ENCODE measurements at regions not wholly inside any gene's neighbourhood (a gene's known extent, or its start where the extent isn't known, plus 50 kb on each side); places are given as distances from the start of the nearest gene placed in this dataset.

DNA sequence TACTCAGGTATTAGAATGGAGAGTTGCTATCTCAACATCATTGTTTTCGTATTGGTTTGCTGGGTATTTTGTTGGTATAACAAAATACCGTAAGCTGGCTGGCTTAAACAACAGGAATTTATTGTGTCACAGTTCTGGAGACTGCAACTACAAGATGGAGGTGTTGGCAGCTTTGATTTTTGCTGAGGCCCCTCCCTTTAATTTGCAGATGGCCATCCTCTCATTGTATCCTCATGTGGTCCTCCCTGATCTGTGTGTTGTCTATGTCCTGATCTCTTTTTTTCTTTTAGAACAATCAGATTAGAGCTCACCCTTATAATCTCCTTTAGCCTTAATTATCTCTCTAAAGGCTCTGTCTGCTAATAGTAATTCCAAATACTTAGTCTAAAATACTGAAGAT is 299.8 kb upstream of the GOLIM4 start:
- DNase-seq (ENCODE audit: low spot score) = no peak

DNA sequence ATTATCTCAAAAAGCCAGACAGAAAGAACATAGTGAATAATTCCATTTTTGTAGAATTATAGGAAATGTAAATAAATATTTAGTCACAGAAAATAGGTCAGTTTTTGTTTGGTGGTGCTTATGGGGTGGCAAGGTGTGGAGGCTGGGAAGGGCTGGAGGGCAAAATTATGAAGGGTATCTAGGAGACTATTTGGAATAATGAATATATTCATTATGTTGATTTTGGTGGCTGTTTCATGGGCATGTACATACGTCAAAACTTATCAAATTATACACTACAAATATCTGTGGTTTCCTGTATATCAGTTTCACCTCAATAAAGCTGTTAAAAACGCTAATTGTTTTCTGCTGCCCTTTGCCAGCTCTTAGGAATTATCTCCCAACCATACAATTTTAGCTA is 298.7 kb upstream of the GOLIM4 start:
- DNase-seq (ENCODE audit: low spot score) = no peak

DNA sequence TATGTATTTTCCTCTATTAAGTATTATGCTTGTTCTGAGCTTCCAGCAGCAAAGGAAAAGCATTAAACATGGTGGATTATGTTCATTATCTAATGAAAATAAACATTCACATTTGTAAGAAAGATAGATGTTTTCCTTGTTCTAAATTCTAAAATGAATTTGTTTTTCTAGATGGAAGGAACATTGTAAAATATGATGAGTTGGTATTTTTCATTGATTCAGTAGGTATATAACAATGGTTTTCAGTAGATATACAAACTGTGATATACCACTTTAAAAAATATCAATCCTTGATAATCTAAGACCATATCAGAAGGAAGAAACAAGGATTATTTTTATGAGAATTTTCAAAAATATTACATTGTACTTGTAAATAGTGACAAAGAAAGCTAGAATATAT is 290.6 kb upstream of the GOLIM4 start:
- DNase-seq (ENCODE audit: low spot score) = no peak

- DNase-seq (ENCODE audit: low spot score) = no peak
Measured at GRCh38 chr3:168384990-168385389, 289.3 kb upstream of the GOLIM4 start.

GRCh38 chr3:168383573-168383972 is 287.8 kb upstream of the GOLIM4 start:
- no peak for DNase-seq (ENCODE audit: low spot score)

DNA sequence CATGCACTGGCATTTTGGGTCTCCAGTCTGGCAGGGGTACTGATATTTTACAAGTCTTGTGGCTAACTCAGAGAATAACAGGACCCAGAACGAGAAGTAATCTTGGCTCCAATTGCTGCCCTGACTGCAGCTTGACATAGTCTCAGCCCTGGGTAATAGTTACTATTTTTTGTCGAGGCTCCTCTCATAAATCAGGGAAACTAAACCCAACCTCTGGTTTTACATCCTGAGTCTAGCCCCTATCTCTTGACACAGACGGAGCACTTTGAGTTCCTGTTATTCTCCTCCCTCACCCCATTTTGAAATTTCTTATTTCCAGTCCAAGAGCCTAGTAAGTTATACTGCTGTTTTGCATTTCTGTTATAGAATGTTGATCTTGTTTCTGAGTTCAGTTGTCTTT is 276.1 kb upstream of the GOLIM4 start:
- DNase-seq (ENCODE audit: low spot score) = no peak

DNA sequence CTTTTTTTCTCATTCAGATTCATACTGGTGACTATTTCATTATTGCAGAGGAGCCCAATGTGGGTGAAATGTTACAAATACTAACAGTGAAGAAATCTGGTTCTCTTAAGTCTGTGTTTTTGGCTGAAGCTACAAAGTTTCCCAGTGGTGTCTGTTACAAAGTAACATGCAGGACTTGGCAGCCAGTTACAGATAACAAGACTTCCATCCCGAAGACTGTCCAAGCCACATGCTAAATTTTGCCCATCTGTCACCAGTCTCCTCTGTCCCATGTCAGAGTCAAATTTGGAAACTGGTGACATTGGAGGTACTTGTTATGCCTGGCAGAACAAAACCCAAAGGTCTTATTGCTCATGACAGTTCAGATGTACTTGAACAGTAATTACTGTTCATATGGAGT is 269.2 kb upstream of the GOLIM4 start:
- DNase-seq (ENCODE audit: low spot score) = no peak

GRCh38 chr3:168362661-168363247 is 267.0 kb upstream of the GOLIM4 start:
- DNase-seq (ENCODE audit: low spot score) = no peak

GRCh38 chr3:168362156-168362555 is 266.4 kb upstream of the GOLIM4 start:
- no peak for DNase-seq (ENCODE audit: low spot score)

GRCh38 chr3:168360993-168361392 is 265.3 kb upstream of the GOLIM4 start:
- DNase-seq (ENCODE audit: low spot score) = no peak

GRCh38 chr3:168342946-168343850 is 247.5 kb upstream of the GOLIM4 start:
- DNase-seq (ENCODE audit: low spot score) = no peak

DNA sequence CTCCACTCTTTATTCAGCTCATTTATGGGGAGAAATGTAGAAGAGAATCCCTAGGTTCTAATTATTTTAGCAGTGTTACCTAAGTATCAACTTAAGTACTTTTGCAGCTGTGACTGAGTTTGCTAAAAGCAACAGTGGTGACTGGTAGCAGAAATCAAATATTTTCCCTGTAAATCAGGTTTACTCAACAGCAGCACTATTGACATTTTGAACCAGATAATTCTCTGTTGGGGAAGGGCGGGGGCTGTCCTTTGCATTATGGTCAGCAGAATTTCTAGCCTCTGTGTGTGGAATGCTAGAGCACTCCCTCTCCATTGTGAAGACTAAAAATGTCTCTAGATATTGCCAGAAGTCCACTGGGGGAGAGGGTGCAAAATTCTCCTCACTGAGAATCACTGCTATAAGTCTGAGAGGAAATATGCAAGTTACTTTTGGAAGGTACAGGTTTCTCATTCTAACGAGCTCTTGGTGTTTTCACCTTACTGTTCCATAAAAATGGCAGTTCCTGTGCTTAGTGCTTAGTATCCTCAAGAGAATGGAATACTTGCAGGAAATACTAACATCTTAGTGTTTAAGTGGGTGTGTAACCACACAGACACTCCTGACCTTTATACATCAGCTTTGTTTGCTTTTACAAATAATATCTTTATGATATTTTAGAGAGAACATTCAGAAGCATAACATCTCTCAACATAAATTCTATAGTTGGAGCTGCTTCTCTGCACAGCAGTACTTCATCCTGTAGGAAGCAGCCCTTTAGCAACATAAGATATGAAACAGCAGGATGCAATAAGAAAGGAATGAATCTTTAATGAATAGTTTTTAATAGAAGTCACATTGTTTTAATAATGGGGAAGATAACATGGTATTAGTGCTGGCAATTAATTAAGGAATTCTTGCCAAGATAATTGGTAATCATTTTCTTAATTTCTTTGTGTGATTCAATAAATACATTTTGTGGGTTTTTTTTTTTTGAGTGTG is 246.5 kb upstream of the GOLIM4 start:
- no peak for DNase-seq (ENCODE audit: low spot score)

DNA sequence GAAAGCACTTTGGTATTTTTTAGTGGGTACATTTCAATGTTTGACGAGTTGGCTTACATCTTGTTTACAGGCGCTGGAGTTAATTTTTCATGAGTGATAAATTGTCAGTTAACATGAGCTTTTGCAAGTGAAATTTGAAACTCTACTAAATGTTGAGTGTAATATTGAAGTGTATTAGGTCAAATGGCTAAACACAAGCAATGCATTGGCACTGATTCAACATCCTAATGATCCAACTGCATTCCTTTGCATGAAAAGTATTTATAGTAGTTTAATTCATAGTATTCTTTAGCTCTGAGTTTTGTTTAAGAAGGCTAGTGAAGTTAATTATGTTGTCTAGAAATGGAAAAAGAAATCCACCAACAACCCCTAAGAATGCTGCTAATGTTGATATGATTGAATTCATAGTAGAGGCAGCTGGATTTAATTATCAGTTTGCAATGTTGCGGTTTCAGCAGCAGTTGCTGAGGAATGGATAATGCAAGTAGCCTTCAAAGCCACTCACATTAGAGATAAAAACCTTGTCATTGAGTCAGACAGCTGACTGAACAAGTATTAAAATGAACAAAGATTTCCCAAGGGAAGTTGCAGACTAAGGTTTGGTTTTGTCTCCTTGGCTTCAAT is 245.6 kb upstream of the GOLIM4 start:
- DNase-seq (ENCODE audit: low spot score) = no peak

DNA sequence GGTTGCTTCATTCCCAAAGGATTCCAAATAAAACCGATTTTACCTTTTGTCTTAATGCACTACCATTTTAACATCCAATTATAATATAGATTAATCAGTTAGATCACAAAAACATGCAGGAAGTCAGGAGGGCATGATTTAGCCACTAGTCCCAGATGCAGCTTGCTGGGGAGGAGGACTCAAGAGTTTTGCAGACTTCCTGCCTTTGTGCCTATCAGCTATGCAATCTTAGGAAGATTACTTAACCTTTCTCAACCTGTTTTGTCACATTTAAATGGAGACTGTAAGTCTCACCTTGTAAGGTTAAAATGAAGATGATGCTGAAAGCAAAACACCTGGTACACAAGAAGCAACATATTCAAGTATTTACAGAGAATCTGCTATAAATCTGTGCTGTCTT is 242.4 kb upstream of the GOLIM4 start:
- DNase-seq (ENCODE audit: low spot score) = no peak

- no peak for DNase-seq (ENCODE audit: low spot score)
Measured at GRCh38 chr3:168336276-168336675, 240.6 kb upstream of the GOLIM4 start.

DNA sequence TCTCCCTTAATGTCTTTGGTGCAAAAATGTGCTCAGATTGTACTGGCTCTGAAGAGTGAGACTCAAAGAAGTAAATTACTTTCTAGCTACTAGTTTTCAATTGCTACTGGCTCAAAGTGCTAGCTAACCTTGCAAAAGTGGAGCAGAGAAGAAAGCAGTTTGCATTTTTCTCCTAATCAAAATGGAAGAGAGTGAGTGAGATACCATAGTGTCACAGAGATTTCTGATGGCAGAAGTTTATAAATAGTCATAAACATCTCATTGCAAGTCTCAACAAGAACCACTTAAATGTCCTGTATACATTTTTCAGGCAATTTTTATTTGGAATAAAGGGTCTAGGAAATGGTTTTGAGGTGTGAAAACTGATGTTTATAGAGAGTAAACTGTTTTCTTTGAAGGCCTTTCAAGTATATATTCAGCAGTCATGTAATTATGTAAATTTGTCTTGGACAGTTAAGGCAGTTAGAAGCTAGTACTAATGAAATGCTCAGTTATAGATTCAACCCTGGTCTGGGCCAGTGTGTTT is 237.7 kb upstream of the GOLIM4 start:
- DNase-seq (ENCODE audit: low spot score) = no peak

DNA sequence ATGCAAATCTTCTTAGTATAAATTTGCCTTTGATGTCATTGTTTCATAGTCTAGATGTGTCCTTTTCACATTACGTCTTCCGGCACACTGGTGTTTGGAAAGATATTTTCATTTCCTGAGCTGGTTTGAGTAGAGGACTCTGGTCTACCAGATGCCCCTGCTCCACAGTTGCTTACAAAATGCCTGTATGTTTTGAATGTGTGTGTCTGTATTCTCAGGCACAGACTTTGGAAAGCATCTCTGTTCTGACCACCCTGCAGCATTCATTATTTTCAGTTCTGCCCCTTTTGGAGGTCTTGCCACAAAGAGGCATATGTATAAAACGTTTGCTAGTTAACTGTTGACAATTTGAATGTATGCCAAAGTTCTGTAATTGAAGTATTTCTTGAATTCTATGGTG is 236.0 kb upstream of the GOLIM4 start:
- DNase-seq (ENCODE audit: low spot score) = no peak

DNA sequence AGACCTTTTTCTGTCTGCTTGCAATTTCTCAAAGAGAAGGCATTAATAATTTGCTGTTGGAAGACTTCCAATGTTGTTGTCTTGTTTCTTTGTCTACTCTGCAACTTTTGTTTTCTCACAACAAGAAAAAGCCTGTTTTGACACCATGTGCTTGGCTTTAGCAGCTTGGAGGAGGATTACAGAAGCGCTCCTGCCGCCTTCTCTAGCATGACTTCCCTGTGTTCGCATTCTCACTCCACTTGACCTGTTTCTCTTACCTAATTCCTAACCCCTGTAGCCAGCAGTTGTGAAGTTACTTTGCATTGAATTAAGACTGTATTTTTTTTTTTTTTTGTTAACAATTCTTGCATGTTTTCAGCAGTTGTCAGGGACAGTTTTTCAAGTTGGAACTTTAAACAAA is 235.3 kb upstream of the GOLIM4 start:
- DNase-seq (ENCODE audit: low spot score) = no peak

- no peak for DNase-seq (ENCODE audit: low spot score)
Measured at GRCh38 chr3:168327856-168328255, 232.1 kb upstream of the GOLIM4 start.

DNA sequence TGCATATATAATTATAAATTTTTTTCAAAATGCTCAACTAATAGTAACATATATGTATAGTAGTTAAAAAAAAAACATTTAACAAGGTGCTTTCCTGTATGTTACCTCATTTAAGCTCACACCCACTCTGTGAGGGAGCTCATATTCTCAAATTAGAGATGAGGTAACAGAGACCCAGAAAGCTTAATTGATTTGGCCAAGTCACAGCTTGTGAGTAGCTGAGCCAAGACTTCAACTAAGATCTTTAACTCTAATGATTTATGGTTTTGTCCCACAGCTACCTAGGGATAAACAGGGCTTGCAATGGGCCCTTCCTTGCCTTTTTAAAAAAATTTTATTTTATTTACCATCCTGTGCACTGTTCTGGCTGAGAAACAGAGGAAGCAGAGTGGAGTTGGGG is 230.0 kb upstream of the GOLIM4 start:
- DNase-seq (ENCODE audit: low spot score) = no peak

DNA sequence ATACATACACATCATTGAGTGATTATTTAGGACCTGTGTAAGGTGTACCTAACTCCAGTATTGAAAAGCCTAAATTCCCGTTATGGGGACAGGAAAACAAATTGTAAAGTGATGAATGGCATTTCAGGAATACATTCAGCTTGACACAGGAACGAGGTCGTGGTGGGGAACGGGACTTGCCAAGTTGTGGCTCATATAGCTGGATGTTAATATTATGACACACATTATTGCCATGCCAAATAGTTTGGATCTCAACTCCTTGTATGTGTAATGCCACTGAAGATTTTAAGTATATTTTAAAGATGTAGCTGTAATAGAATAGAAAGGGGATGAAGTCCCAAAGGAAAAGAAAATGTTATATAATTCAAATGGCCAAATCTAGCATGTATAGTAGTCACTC is 227.2 kb upstream of the GOLIM4 start:
- no peak for DNase-seq (ENCODE audit: low spot score)

DNA sequence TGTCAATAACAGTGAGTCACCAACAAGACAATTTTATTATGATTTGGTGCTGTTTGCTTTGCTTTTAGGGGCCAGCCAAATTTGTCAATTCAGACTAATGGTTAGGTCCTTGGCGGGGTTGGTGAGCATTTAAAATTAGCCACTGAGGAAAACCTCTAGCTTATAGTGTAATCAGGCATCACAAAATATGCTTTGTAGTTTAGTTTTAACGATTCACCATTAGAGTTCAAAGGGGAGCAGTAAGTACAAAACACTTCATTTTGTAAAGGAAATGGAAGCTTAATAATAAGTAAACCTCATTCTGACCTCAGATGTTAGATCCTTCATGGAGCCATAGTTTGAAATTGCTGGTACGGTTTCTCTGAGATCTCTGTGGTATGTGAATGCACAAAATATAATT is 218.4 kb upstream of the GOLIM4 start:
- no peak for DNase-seq (ENCODE audit: low spot score)

Data from activated CD4-positive, alpha-beta T cell treated with anti-CD3 and anti-CD28 coated beads, Interleukin-2, Interleukin-4, amounts not matched to agents 100 ng/mL and 50 ng/mL, durations not matched to agents 16 hours and 8 hours (primary cell).